HG02870 (cell line): ENCODE measurements at regions not wholly inside any gene's neighbourhood (a gene's known extent, or its start where the extent isn't known, plus 50 kb on each side); places are given as distances from the start of the nearest gene placed in this dataset.

Experiments
- ATAC-seq: cut with Tn5 transposase; IDR thresholded peaks from one replicate; pipeline ENCODE4 v1.9.1; 2021; ENCODE audit warnings: mild to moderate bottlenecking, moderate library complexity; ENCODE audit not compliant: unreplicated experiment

DNA sequence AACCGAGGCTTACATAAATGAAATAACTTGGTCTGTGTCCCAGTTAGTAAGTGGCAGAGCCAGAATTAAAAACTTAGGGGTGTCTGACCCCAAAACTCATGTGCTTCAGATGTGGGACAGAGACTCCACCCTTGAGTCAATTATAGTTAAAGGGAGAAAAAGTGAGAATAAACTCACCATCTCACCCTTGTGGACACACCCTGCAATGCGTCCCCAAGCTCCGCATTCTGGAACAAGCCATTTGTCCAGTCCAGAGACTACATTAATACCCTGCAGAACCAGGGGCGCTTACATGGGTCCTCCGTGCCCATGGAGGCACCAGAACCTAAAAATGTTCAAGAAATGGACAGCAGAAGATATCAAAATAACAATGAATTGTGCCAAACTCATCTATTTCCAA lies 207.0 kb upstream of the ZNF507 start:
- ATAC-seq: no peak

DNA sequence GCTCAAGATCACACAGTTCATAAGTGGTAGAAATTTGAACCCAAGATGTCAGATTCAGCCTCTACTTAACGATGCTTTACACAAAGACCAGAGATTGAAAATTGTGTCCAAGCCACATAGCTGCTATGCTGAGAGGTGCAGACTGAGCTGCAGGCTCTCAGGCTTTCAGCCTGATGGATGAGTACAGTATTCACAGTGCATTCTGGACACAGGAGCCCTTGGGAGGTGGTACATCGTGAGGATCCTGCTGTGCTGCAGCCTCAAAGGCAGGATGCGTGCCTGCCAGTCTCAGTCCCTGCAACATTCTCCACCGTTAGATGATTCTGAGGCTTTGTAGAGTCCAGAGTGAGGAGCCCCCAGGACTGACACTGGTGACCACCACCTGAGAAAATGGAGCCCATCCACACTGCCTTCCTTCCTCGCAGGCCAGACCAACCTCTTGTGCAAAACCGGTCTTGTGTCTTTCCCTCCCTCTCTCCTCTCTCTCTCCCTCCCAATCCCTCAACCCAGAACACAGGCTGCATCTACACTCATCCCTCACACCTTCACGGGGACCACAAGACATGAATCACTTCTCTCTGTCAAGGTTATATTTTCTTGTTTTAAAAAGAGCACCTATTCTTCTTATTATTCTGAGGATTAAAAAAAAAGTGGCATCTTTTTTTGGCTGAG lies 203.4 kb upstream of the ZNF507 start:
- ATAC-seq: no peak

DNA sequence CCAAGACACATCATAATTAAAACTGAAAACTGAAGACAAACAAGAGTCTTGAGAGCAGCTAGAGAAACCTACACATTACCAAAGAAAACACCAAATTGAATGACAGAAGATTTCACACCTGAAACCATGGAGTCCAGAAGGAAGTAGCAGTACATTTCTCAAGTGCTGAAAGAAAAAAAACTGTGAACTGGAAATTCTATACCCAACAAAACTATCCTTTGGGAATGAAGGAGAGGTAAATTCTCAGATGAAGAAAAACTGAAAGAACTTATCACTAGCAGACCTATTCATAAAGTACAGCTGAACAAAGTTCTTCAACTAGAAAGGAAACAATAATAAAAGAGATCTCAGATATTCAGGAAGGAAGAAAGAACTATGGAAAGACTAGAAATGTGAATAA lies 198.7 kb upstream of the ZNF507 start:
- no peak for ATAC-seq

DNA sequence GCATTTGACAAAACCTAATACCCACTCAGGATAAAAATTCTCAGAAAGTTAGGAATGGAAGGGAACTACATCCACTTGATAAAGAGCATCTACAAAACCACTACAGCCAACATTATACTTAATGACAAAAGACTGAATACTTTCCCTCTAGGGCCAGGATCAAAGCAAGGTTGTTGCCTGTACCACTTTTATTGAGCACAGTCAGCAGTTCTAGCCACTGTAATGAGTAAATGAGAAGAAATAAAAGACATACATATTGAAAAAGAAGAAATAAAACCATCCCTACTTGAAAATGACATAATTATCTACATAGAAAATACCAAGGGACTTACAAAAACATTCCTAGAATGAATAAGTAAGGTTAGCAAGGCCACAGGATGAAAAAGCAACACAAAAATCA lies 194.8 kb upstream of the ZNF507 start:
- no peak for ATAC-seq

DNA sequence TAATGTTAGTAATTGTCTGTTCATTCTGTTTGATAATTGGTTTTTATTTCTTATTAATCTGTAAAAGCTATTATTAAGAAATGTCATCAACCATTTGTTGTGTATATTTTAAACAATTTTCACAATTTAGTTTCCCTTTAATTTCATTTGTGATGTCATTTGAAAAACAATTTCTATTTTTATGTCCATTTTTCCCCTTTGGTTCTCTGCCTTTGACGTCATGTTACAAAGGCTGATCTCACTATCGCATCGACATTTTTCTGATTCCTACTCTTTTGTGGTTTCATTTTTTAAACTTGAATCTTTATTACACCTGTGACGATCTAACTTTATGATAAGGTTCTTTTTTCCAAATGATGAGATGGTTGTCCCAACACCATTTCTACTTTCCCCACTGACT lies 191.0 kb upstream of the ZNF507 start:
- no peak for ATAC-seq

DNA sequence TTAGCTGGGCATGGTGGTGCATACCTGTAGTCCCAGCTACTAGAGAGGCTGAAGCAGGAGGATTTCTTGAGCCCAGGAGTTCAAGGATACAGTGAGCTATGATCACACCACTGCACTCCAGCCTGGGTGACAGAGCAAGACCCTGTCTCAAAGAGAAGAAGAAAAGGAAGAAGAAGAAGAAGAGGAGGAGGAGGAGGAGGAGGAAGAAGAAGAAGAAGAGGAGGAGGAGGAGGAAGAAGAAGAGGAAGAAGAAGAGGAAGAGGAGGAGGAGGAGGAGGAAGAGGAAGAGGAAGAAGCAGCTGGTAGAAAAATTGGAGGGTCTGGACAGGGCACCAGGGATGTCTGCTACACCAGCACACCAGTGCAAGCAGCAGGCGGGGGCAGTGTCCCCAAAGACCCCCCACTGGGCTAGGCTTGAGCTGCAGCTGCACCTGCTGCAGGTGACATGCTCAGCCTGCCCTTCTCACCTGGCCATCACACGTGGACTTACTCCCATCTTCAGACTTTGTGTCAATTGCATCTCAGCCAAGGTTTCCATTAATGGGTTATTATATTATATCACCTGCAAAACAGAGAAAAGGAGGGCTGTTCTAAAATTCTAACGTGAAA lies 180.9 kb upstream of the ZNF507 start:
- no peak for ATAC-seq

DNA sequence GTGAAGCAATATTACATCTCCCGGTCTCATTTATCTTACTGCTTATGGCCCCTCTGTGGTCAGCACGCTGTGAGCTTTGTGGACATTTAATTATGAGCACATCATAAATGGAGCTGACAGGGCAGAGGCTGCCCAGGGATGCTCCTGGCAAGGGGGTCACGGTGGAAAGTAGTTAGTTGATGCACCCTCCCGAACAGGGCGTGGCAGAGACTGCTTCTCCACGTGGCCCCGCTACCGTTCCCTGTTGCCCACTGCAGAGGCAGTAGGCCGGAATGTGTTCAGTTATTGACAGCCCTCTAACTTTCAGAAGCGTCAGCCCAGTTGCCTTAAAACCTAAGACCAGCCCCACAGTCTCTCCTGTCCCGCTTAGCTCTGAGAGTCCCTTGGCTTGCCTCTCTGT lies 180.3 kb upstream of the ZNF507 start:
- no peak for ATAC-seq

DNA sequence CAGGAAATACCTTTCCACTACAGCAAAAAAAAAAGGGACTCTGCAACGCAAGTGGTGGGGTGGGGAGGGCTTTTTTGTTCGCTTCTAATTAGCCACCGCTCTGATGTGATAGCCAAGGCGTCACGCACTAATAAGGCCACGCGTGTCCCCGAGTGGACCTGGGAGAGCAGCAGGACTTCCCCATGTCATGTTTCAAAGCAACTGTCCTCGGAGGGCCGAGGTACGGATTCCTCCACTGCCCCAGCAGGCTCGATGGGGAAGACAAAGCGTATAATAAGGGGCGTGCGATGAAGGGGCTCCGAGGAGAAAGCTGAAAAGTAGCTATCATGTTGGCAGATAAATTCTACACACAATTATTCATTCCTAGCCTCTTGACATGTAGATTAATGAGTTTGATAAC lies 179.7 kb upstream of the ZNF507 start:
- ATAC-seq: no peak

DNA sequence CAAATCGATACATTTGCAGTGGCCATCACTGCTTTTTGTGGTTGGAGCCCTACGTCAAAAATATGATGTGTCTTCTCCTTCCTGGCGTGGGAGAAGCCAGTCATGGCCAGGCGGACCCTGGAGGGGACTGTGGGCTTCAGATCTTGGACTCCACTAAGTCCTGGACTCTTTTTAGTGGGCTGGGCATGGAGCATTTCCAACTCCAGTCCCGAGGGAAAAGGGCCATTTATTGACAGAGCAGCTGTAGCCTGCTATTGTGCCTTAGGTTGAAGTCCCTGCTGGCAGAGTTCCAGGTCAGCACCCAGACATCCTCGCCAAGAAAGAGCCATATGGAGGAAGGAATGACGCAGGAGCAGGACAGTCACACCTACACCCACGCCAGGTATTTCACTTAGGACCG lies 179.2 kb upstream of the ZNF507 start:
- ATAC-seq: no peak

DNA sequence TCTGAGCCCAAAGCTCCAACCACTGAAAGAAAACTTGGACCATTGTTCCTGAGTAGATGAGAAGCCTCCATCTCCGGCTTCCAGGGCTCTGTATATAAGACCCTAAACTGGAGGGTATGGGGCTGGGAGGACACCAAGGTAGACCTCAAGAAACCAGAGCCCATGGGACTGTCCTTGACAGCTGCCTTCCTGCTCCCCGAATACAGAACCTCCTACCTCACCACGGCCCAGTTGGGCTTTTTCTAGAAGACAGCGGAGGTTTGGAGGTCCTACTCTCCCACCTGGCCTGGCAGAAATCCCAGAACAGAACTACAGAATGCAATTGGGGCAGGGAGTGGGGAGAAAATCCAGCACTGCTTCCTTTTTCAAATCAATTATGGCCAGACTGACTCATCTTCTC lies 177.3 kb upstream of the ZNF507 start:
- no peak for ATAC-seq

DNA sequence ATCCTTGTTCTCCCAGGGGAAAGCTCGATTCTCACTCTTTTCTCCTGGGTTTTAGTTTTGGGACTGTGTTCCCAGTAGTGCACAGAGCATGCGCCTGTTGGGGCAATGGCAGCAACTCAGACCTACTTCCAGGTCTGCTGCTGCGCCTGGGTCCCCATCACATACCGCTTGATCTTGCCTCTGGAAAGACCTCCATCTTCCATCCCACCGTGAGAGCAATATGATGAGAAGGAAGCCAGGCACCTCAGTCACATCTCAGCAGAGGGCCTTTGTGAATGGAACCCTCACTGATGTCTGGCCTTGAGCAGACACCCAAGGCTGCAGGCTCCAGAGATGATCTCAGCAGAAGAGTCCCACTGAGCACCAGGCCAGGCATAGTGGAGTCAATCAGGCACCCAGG lies 176.8 kb upstream of the ZNF507 start:
- ATAC-seq: no peak

DNA sequence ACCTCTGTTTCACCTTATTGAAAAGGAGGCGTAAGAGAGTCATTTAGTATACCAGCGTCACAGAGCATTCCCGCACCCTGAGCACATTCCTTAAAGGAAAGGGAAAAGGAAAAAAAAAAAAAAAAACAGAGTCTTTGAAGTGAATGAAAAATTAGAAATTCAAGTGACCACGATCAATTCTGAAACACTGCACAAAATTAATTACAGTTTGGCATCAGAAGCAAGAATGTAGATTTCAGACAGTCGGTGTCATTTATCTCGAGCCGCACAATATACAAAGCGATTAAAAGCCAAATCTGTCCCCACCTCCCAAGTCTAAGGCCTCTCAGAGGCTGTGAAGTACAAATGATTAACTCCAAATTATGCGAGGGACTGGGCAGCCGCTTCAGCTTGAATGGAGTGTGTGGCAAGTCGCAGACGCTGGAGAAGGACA lies 173.7 kb upstream of the ZNF507 start:
- ATAC-seq: no peak

DNA sequence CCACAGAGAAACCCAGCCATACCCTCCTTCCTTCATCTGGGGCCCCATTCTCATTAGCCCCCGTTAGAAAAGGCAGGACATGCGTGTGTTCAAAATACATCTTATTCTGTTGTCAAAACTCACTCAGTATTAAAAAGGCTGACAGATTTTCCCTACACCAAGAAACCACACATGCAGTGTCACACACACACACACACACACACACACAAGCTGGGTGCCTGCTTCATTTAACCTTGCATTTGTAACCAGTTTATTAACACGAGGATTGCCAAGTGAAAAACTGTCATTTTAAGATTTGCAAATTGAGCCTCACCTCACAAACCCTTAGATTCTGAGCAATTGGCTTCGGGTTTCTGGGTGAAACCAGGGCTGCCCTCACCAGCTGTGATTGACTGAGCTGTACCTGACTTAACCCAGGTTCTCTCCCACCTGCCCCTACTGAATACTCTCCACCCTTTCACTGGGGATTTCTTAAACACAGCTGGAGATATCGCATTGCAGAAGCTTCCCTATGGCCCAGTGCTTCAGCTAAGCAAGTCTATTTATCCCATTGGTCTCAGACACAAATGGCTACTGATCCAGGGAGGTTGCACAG lies 172.7 kb upstream of the ZNF507 start:
- ATAC-seq: no peak

DNA sequence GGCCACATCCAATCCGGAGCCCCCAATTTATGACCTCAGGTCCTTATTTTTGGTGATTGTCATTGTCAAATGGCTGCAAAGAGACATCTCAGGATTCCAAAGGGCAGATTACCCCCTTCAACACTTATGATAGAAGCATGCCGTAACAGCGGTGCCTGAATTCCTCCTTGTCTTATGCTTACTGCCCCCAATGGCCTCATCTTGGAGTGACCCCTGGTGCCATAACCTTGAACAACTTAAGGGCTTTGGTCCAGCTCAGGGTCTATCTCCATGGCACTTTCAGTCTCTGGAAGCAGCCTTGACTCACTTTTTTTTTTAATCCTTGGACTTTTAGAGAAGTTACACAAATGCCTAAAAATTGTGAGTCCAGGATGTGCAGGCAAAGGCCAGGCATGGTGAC lies 171.6 kb upstream of the ZNF507 start:
- ATAC-seq: no peak

DNA sequence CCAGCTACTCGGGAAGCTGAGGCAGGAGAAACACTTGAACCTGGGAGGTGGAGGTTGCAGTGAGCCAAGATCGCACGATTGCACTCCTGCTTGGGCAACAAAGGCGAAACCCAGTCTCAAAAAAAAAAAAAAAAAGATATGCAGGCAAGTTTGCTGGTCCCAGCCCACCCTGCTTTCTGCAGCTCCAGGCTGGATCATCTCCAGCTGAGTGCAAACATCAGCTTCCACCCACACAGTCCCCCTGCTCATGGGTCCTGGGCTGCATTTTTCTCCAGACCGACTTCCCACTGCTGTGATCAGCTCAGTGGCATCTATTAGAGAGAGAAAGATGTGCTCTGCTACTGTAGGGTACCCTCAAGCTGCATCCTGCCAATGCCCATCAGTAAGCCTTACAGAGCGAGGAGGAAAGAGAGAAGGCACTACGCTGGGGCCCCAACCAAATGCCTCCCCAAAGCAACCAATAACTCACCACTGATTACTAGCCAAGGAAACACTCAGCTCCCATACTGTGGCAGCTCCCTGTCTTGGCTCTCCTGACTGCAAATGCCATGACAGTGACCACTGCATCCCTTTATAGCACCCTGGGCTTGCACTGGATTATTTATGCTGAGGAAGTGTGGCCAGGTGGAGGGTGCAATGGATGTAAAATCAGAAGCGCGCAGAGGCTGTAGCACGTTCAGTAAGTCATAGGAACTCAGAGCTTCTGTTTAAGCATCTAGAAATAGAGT lies 170.9 kb upstream of the ZNF507 start:
- ATAC-seq: no peak

DNA sequence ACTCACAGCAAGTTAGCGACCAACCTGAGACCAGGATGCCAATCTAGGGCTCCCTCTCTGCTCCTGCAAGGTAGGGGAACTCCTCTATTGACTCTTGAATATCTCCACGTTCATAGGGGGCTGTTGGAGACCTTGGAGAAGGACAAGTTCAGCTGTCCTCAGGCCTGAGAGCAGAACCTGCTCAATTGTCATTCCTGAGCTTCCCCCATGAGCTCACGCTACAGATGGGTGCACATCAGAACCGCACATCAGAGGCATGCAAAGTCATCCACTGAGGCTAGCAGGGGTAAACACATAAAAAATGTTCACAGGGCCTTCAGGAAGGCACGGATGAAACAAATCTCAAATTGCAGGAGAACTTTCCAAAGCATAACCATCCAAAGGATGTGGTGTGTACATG lies 168.8 kb upstream of the ZNF507 start:
- no peak for ATAC-seq

DNA sequence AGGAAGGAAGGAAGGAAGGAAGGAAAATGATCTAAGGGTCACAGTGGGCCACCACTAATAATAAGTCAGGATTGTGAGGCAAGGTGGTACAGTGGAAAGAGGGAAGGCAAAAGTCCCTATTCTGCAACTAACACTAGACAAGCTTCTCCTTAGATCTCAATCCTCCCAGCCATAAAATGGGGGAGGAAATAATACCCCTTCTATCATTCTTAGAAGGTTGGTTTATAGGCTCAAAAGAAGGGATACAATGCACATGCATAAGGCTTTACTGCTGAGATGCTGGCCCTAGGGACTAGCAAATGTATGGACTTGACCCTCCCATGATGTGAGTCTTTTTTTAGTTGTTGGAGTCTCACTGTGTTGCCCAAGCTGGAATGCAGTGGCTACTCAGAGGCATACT lies 167.7 kb upstream of the ZNF507 start:
- no peak for ATAC-seq

DNA sequence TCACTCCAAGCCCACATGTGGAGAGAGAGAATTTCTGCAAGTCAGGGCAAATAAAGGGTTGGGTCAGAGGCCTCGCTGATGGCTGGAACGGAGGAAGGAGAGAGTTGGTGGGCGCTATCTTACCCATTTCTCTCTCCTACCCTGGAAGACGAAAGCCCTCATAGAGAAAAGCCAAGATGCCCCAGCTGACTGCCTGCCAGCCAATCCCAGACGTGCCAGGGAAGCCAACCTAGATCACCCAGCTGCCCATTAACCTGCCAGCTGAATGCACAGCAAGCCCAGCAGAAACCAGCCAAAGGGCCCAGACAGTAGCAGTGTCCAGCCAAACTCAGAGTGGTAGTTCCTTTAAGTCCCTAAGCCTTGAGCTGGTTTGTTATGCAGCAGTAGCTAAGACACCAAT lies 167.0 kb upstream of the ZNF507 start:
- ATAC-seq: no peak

DNA sequence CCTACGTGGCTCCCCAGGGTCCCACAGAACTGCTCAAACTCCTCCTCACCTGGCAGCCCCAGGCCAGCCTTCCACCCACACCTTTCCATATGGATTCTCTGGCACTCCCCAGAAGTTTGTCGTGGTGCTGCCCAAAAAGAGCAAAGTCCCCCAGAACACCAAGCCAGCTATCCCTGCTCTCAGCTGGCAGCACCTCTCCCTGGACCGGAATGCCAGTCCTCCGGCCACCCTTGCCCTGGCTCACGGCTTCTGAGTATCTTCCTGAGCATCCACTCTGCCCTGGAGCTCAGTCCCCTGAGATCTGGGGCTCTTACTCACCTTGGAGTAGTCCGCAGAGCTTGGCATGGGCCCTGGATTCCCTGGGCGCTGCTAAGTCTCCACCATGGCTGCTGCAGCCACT lies 166.5 kb upstream of the ZNF507 start:
- no peak for ATAC-seq

DNA sequence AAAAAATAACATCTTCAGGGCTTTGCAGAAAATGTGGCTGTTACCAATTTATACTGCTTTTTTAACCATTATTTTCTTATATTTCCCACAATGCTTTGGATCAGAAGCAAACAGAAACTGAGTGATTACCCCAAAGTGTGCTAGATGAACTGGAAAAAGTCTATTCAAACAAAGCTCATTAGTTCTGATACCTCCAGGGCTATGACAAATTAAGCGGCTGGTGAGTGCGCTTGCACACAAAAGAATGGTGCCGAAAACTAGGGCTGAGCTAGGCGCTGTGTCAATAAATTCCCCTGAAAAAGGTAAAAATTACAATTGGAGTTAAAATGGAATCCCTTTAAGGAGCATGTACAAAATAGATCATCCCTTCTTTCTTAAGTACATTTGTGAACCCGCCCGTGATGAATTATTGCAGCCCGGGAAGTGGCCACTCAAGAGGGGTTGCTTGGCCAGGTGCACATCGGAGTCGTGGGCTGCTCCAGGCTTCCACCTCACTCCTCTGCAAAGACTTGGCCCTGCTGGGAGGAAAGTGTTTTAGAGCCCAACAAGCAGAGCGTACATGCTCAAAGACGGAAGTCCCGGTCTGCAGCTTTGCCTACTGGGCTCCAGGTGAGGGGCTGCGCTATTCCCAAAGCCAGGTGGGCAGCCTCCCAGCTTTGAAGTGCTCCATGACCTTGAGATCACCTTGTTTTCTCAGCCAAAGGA lies 164.0 kb upstream of the ZNF507 start:
- no peak for ATAC-seq

DNA sequence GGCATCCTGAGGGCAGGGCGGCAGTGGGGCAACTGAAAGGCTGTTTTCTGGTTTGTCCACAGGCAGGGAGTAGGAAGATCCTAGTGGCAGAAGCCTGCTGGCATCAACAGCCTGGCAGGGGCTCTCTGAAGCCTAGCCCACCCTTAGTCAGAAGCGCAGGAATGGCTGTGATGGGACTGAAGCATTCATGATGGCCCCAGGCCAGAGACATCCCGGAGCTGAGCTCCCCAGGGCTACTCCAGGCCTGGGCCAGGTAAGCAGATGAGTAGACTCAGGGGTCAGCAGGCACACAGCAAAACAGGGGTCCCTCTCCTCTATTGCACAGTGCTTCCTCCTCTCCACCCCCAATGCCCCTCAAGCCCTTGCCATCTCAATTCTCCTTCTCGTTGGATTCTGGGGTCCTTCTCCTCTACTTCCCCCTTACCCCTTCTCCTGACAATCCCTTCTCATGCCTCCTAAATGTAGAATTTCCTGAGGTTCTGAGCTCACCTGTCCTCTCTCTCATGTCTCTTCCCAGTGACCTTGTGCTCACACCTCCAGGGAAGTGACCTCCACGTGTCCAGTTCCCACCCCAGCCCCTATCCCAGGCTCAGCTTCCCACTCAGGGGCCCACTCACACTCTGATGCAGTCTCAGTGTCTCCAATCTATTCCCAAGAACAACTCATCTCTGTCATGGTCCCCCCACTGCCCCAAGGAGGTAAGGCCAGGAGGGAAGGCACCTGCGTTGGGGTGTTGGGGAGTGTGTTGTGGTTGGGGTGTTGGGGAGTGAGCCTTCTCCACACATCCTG lies 158.7 kb upstream of the ZNF507 start:
- no peak for ATAC-seq
